GM23338 (cell line): ENCODE measurements at regions not wholly inside any gene's neighbourhood (a gene's known extent, or its start where the extent isn't known, plus 50 kb on each side); places are given as distances from the start of the nearest gene placed in this dataset.

Source experiments
- ATAC-seq: fragments of 200-7000 bp; cut with Tn5 transposase; 3 replicates; pipeline ENCODE4 v1.9.1; 2020
- DNase-seq: peaks from one replicate; pipeline ENCODE4 v3.0.0-alpha.2; 2015; ENCODE audit warnings: low spot score
- H2AFZ ChIP-seq: fragments of 200-600 bp; sonication (generic); 2 replicates; pipeline ENCODE4 v1.8.0; 2016; ENCODE audit warnings: antibody characterized with exemption, mild to moderate bottlenecking, moderate library complexity
- H3F3A ChIP-seq: fragments of 200-600 bp; sonication (generic); replicated peaks from 2 replicates; pipeline ENCODE4 v1.8.0; 2017; ENCODE audit warnings: antibody characterized with exemption, mixed run types, low read depth
- H3K27ac ChIP-seq: fragments of 200-600 bp; sonication (generic); 2 replicates; pipeline ENCODE4 v1.6.1; 2016; ENCODE audit warnings: low read depth
- H3K27me3 ChIP-seq: fragments of 200-600 bp; sonication (generic); 2 replicates; pipeline ENCODE4 v1.8.0; 2016; ENCODE audit warnings: mild to moderate bottlenecking, mixed run types, moderate library complexity; ENCODE audit not compliant: insufficient read depth
- H3K36me3 ChIP-seq: fragments of 200-600 bp; sonication (generic); 2 replicates; pipeline ENCODE4 v1.8.0; 2016; ENCODE audit warnings: mild to moderate bottlenecking; ENCODE audit not compliant: insufficient read depth
- H3K4me1 ChIP-seq: fragments of 200-600 bp; sonication (generic); 2 replicates; pipeline ENCODE4 v1.8.0; 2016; ENCODE audit warnings: mild to moderate bottlenecking, moderate library complexity; ENCODE audit not compliant: insufficient read depth
- H3K4me2 ChIP-seq: fragments of 200-600 bp; sonication (generic); 2 replicates; pipeline ENCODE4 v1.7.1; 2017; ENCODE audit warnings: mixed run types
- H3K4me3 ChIP-seq: fragments of 200-600 bp; sonication (generic); 2 replicates; pipeline ENCODE4 v1.6.1; 2016; ENCODE audit warnings: mixed run types
- H3K79me2 ChIP-seq: fragments of 200-600 bp; sonication (generic); replicated peaks from 2 replicates; pipeline ENCODE4 v1.8.0; 2017; ENCODE audit warnings: mild to moderate bottlenecking; ENCODE audit not compliant: insufficient read depth
- H3K9me2 ChIP-seq: fragments of 200-600 bp; sonication (generic); 2 replicates; pipeline ENCODE4 v1.8.0; 2017; ENCODE audit not compliant: insufficient read depth
- H4K20me1 ChIP-seq: fragments of 200-600 bp; sonication (generic); replicated peaks from 2 replicates; pipeline ENCODE4 v1.8.0; 2017; ENCODE audit warnings: mild to moderate bottlenecking; ENCODE audit not compliant: insufficient read depth
- H3K27ac Mint-ChIP-seq: 2 replicates; pipeline ENCODE4 v1.8.0; 2020; ENCODE audit warnings: inconsistent platforms, mild to moderate bottlenecking, moderate library complexity, mixed read lengths
- H3K27me3 Mint-ChIP-seq: 3 replicates; pipeline ENCODE4 v1.8.0; 2022; ENCODE audit warnings: low read depth, mild to moderate bottlenecking, moderate library complexity, mixed read lengths, inconsistent platforms; ENCODE audit not compliant: insufficient read depth, poor library complexity
- H3K36me3 Mint-ChIP-seq: 3 replicates; pipeline ENCODE4 v1.8.0; 2021; ENCODE audit warnings: low read depth, mild to moderate bottlenecking, inconsistent platforms, moderate library complexity, mixed read lengths
- H3K4me1 Mint-ChIP-seq: 3 replicates; pipeline ENCODE4 v1.8.0; 2020; ENCODE audit warnings: mild to moderate bottlenecking, inconsistent platforms, mixed read lengths
- H3K4me3 Mint-ChIP-seq: 3 replicates; pipeline ENCODE4 v1.8.0; 2021; ENCODE audit warnings: moderate library complexity, mild to moderate bottlenecking, inconsistent platforms, mixed read lengths
- H3K9me3 Mint-ChIP-seq: 3 replicates; pipeline ENCODE4 v1.8.0; 2020; ENCODE audit warnings: moderate library complexity, mild to moderate bottlenecking, inconsistent platforms, mixed read lengths
- CREB1 ChIP-seq: fragments of 250-450 bp; sonication (Bioruptor Pico); IDR thresholded peaks from 2 replicates; pipeline ENCODE4 v1.5.0; 2020; ENCODE audit warnings: low read depth, mild to moderate bottlenecking, moderate library complexity
- EZH2 ChIP-seq: fragments of 200-600 bp; sonication (generic); IDR thresholded peaks from one replicate; pipeline ENCODE4 v1.8.0; 2017; ENCODE audit warnings: antibody characterized with exemption, mild to moderate bottlenecking, low read depth; ENCODE audit not compliant: unreplicated experiment
- EZH2phosphoT487 ChIP-seq: fragments of 200-600 bp; sonication (generic); IDR thresholded peaks from one replicate; pipeline ENCODE4 v1.8.1; 2018; ENCODE audit warnings: antibody characterized with exemption; ENCODE audit not compliant: unreplicated experiment
- STAT1 ChIP-seq: IDR thresholded peaks from one replicate; pipeline ENCODE4 v1.6.1; 2016; ENCODE audit warnings: antibody characterized with exemption; ENCODE audit not compliant: unreplicated experiment
- ZNF114 ChIP-seq: fragments of 250-450 bp; sonication (Bioruptor Pico); IDR thresholded peaks from 2 replicates; pipeline ENCODE4 v1.5.0; 2020; ENCODE audit warnings: mild to moderate bottlenecking, moderate library complexity
- ZNF331 ChIP-seq: fragments of 250-450 bp; sonication (Bioruptor Pico); IDR thresholded peaks from 2 replicates; pipeline ENCODE4 v1.5.0; 2020; ENCODE audit warnings: low read depth, mild to moderate bottlenecking, moderate library complexity
- TF ChIP-seq, protein P1 (sequence below): IDR thresholded peaks from 2 replicates; pipeline ENCODE4 v1.6.1; 2016; ENCODE audit warnings: antibody characterized with exemption
- TF ChIP-seq, protein P2 (sequence below): IDR thresholded peaks from one replicate; pipeline ENCODE4 v1.6.1; 2018; ENCODE audit warnings: antibody characterized with exemption; ENCODE audit not compliant: unreplicated experiment
- TF ChIP-seq, protein P3 (sequence below), 2 experiments: fragments of 200-600 bp in 1 of 2; sonication (generic) in 1 of 2; conservative IDR thresholded peaks; 2 replicates each; pipeline versions ENCODE4 v1.5.1 to v1.6.1; 2016 to 2017; ENCODE audit warnings: antibody characterized with exemption in 2 of 2, low read depth in 2 of 2, mild to moderate bottlenecking in 2 of 2, moderate library complexity in 1 of 2
- TF ChIP-seq, protein P4 (sequence below): fragments of 250-450 bp; sonication (Bioruptor Pico); IDR thresholded peaks from 2 replicates; pipeline ENCODE4 v1.5.0; 2020; ENCODE audit warnings: mild to moderate bottlenecking, moderate library complexity

DNA sequence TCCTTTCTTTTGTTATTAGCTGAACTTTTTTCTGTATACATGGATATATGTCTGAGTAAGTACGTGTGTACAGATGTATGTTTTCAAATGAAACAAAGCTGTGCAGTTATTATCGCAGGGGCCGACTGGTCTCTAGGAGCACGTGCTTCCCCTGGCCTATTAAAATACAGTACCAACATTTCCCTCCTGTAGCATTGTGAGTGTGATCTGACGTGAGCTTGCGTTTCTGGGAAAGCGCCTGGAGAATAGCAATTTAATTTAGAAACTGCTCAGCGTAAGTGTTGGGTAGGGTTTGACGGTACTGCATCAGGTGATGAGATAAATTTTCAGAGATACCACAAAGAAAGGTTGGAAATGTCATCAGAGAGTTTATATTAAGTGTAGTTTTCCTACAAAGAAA is 173.3 kb downstream of the FBXO8 start (continued):
- TF ChIP-seq, protein P1, sequence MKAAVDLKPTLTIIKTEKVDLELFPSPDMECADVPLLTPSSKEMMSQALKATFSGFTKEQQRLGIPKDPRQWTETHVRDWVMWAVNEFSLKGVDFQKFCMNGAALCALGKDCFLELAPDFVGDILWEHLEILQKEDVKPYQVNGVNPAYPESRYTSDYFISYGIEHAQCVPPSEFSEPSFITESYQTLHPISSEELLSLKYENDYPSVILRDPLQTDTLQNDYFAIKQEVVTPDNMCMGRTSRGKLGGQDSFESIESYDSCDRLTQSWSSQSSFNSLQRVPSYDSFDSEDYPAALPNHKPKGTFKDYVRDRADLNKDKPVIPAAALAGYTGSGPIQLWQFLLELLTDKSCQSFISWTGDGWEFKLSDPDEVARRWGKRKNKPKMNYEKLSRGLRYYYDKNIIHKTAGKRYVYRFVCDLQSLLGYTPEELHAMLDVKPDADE = no peak
- TF ChIP-seq ZNF114 (no peak), EZH2 (no peak), ZNF331 (CRISPR knock-in tag) (no peak), STAT1 (no peak), EZH2phosphoT487 (no peak)
- TF ChIP-seq, protein P2, sequence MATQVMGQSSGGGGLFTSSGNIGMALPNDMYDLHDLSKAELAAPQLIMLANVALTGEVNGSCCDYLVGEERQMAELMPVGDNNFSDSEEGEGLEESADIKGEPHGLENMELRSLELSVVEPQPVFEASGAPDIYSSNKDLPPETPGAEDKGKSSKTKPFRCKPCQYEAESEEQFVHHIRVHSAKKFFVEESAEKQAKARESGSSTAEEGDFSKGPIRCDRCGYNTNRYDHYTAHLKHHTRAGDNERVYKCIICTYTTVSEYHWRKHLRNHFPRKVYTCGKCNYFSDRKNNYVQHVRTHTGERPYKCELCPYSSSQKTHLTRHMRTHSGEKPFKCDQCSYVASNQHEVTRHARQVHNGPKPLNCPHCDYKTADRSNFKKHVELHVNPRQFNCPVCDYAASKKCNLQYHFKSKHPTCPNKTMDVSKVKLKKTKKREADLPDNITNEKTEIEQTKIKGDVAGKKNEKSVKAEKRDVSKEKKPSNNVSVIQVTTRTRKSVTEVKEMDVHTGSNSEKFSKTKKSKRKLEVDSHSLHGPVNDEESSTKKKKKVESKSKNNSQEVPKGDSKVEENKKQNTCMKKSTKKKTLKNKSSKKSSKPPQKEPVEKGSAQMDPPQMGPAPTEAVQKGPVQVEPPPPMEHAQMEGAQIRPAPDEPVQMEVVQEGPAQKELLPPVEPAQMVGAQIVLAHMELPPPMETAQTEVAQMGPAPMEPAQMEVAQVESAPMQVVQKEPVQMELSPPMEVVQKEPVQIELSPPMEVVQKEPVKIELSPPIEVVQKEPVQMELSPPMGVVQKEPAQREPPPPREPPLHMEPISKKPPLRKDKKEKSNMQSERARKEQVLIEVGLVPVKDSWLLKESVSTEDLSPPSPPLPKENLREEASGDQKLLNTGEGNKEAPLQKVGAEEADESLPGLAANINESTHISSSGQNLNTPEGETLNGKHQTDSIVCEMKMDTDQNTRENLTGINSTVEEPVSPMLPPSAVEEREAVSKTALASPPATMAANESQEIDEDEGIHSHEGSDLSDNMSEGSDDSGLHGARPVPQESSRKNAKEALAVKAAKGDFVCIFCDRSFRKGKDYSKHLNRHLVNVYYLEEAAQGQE = no peak

DNA sequence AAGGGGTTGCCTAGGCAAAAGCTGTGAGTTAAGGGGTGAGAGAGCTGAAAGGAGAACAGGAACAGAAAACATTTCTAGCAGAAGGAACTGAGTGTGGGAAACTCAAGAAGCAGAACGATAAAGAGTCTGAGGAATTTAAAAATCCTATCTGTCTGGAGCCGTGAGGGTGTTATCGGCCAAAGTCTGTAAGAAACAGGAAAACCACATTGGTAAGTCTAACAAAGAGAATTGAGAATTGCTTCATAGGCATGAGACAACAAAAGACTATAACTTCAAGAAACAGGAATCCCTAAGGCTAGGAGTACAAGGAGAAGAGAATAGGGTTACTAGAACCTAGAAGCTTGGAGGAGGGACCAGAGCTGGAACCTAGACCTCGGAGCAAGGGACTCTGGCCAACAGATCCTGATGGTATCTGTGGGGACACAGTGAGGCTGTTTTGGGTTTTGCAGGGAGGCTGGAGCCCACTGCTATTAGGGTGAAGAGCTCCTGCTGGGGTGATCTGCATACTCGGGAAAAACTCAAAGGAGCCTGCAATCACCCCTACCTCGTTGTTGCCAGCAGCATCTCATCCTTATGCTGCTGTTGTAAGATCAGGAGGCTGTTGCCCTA is 175.6 kb downstream of the FBXO8 start:
- Mint-ChIP-seq H3K27ac (peak overlapping the region; percentile 7; the same call in 1 of the 2 replicates), H3K36me3 (no peaks in the 10 kb centered on the region), H3K4me3 (no peak overlapping the region), H3K9me3 (no peaks in the 10 kb centered on the region; the same call in 2 of the 3 replicates), H3K4me1 (peaks cover 11% of the 10 kb centered on the region; the same call in 2 of the 3 replicates), H3K27me3 (peaks cover 1% of the 10 kb centered on the region)
- no peak overlapping the region for H3K27ac ChIP-seq
- H3K4me2 ChIP-seq = no peak overlapping the region
- H2AFZ ChIP-seq = peak overlapping the region; percentile 25; the same call in 1 of the 2 replicates
- no peaks in the 10 kb centered on the region for H3K27me3 ChIP-seq
- ATAC-seq = peak; percentile 90
- TF ChIP-seq, protein P3, sequence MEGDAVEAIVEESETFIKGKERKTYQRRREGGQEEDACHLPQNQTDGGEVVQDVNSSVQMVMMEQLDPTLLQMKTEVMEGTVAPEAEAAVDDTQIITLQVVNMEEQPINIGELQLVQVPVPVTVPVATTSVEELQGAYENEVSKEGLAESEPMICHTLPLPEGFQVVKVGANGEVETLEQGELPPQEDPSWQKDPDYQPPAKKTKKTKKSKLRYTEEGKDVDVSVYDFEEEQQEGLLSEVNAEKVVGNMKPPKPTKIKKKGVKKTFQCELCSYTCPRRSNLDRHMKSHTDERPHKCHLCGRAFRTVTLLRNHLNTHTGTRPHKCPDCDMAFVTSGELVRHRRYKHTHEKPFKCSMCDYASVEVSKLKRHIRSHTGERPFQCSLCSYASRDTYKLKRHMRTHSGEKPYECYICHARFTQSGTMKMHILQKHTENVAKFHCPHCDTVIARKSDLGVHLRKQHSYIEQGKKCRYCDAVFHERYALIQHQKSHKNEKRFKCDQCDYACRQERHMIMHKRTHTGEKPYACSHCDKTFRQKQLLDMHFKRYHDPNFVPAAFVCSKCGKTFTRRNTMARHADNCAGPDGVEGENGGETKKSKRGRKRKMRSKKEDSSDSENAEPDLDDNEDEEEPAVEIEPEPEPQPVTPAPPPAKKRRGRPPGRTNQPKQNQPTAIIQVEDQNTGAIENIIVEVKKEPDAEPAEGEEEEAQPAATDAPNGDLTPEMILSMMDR (conservative IDR thresholded peaks at IDR 0.05; ENCODE audit: low read depth in 2 of 2) = peak in 1 of 2 experiments; percentile 25; a peak in 2 of 4 replicates
- TF ChIP-seq, protein P4, sequence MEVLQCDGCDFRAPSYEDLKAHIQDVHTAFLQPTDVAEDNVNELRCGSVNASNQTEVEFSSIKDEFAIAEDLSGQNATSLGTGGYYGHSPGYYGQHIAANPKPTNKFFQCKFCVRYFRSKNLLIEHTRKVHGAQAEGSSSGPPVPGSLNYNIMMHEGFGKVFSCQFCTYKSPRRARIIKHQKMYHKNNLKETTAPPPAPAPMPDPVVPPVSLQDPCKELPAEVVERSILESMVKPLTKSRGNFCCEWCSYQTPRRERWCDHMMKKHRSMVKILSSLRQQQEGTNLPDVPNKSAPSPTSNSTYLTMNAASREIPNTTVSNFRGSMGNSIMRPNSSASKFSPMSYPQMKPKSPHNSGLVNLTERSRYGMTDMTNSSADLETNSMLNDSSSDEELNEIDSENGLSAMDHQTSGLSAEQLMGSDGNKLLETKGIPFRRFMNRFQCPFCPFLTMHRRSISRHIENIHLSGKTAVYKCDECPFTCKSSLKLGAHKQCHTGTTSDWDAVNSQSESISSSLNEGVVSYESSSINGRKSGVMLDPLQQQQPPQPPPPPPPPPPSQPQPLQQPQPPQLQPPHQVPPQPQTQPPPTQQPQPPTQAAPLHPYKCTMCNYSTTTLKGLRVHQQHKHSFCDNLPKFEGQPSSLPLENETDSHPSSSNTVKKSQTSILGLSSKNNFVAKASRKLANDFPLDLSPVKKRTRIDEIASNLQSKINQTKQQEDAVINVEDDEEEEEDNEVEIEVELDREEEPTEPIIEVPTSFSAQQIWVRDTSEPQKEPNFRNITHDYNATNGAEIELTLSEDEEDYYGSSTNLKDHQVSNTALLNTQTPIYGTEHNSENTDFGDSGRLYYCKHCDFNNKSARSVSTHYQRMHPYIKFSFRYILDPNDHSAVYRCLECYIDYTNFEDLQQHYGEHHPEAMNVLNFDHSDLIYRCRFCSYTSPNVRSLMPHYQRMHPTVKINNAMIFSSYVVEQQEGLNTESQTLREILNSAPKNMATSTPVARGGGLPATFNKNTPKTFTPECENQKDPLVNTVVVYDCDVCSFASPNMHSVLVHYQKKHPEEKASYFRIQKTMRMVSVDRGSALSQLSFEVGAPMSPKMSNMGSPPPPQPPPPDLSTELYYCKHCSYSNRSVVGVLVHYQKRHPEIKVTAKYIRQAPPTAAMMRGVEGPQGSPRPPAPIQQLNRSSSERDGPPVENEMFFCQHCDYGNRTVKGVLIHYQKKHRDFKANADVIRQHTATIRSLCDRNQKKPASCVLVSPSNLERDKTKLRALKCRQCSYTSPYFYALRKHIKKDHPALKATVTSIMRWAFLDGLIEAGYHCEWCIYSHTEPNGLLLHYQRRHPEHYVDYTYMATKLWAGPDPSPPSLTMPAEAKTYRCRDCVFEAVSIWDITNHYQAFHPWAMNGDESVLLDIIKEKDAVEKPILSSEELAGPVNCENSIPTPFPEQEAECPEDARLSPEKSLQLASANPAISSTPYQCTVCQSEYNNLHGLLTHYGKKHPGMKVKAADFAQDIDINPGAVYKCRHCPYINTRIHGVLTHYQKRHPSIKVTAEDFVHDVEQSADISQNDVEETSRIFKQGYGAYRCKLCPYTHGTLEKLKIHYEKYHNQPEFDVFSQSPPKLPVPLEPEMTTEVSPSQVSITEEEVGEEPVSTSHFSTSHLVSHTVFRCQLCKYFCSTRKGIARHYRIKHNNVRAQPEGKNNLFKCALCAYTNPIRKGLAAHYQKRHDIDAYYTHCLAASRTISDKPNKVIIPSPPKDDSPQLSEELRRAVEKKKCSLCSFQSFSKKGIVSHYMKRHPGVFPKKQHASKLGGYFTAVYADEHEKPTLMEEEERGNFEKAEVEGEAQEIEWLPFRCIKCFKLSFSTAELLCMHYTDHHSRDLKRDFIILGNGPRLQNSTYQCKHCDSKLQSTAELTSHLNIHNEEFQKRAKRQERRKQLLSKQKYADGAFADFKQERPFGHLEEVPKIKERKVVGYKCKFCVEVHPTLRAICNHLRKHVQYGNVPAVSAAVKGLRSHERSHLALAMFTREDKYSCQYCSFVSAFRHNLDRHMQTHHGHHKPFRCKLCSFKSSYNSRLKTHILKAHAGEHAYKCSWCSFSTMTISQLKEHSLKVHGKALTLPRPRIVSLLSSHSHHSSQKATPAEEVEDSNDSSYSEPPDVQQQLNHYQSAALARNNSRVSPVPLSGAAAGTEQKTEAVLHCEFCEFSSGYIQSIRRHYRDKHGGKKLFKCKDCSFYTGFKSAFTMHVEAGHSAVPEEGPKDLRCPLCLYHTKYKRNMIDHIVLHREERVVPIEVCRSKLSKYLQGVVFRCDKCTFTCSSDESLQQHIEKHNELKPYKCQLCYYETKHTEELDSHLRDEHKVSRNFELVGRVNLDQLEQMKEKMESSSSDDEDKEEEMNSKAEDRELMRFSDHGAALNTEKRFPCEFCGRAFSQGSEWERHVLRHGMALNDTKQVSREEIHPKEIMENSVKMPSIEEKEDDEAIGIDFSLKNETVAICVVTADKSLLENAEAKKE (CRISPR knock-in tag) = no peak
- no peak for TF ChIP-seq EZH2phosphoT487
- TF ChIP-seq EZH2 = no peak
- no peak for TF ChIP-seq ZNF331 (CRISPR knock-in tag)
- TF ChIP-seq, protein P1 = no peak
- no peak for TF ChIP-seq CREB1 (CRISPR knock-in tag)
- H3F3A ChIP-seq = no peaks in the 10 kb centered on the region
- H3K4me1 ChIP-seq = no peaks in the 10 kb centered on the region
- H3K9me2 ChIP-seq = no peaks in the 10 kb centered on the region
- peak; percentile 47 for DNase-seq
- no peak overlapping the region for H3K4me3 ChIP-seq
- no peaks in the 10 kb centered on the region for H3K36me3 ChIP-seq
- no peaks in the 10 kb centered on the region for H4K20me1 ChIP-seq
- no peaks in the 10 kb centered on the region for H3K79me2 ChIP-seq
